HG03139 (cell line): ENCODE measurements at regions not wholly inside any gene's neighbourhood (a gene's known extent, or its start where the extent isn't known, plus 50 kb on each side); places are given as distances from the start of the nearest gene placed in this dataset.

Experiments
- ATAC-seq: cut with Tn5 transposase; IDR thresholded peaks from one replicate; pipeline ENCODE4 v1.9.1; 2021; ENCODE audit not compliant: unreplicated experiment

GRCh38 chr2:52765735-52766134 is 1001.9 kb upstream of the CHAC2 start:
- ATAC-seq = no peak

- no peak for ATAC-seq
Observed at GRCh38 chr2:52749764-52750163, 1017.8 kb upstream of the CHAC2 start.

GRCh38 chr2:52745144-52745543 is 1022.5 kb upstream of the CHAC2 start:
- ATAC-seq = no peak

DNA sequence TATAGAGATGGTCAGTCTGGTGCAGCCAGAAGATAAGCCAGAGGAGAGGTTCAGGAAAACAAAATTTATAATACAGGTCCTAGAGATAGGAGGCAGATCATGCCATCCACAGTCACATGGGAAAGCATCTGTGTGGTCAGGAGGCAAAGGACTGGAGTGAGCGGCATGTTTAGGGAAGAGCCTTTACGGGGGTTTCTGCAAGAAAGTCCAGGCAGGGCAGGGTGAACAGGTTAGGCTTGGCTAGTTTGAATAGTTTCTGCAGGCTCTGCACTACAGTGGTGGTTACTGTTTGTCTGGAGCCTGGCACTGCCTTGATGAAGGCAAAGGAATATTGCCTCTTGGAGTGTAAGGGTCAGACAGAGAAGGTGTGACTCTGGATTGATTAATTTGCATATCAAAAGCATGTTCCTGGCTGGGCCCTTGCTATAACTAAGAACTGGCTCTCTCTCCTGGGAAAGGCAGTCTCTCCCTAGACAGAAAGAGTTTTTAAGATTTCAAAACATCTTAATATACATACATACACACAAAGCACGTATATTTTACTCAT is 1034.7 kb upstream of the CHAC2 start:
- no peak for ATAC-seq

DNA sequence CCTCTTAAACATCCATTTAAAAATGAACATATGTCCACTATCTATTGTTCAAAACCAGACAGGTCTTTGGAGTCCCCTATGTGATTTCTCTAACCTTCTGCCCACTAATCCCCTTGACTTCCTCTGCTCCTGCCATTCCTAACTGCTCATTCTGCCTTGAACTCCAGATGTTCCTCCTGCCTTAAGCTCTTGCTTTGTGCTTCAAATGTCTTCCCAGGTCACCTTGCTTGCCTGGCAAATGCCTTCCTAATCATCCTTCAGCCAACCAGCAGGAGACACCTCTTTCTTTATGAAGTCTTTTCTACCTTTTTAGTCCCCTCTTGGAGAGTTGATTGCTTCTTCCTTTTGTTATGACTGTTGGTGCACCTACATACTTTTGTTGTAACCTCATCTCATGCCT is 1043.0 kb upstream of the CHAC2 start:
- no peak for ATAC-seq

- no peak for ATAC-seq
Observed at GRCh38 chr2:52717836-52718235, 1049.8 kb upstream of the CHAC2 start.

- no peak for ATAC-seq
Observed at GRCh38 chr2:52710810-52711618, 1056.6 kb upstream of the CHAC2 start.

- ATAC-seq = no peak
Observed at GRCh38 chr2:52704251-52704650, 1063.4 kb upstream of the CHAC2 start.

GRCh38 chr2:52703004-52703403 is 1064.6 kb upstream of the CHAC2 start:
- ATAC-seq = no peak

- no peak for ATAC-seq
Observed at GRCh38 chr2:52698408-52698807, 1069.2 kb upstream of the CHAC2 start.

GRCh38 chr2:52697690-52698089 is 1069.9 kb upstream of the CHAC2 start:
- ATAC-seq = no peak

GRCh38 chr2:52695731-52696130 is 1071.9 kb upstream of the CHAC2 start:
- ATAC-seq = no peak

DNA sequence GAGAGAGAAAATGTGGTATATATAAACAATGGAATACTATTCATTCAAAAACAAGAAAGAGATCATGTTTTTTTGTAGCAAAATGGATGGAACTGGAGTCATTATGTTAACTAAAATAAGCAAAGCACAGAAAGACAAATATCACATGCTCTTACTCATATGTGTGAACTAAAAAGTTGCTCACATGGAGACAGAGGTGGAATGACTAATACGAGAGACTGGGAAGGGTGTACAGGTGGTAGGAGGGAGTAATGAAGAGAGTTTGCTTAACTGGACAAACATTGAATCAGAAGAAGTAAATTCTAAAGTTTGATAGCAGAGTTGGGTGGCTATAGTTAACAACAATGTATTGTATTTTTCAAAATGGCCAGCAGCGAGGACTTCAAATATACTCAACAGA is 1080.7 kb upstream of the CHAC2 start:
- ATAC-seq = no peak

DNA sequence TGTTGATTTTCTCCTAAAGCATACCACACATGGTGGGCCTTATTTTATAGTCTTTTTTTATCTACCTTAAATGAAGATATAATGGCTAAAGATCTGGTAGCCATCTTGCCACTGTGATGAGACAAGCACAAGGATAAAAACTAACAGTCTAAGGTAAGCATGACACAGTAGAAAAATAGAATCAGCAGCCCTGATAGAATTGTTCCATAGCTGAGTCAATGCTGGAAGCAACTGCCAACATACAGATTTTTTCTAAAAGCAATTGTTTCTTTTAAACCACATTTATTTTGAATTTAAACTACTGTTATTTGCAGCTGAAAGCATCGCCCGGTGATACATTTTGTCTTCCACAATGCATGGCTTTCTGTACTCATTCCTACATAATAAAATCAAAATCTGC is 1091.5 kb upstream of the CHAC2 start:
- no peak for ATAC-seq

DNA sequence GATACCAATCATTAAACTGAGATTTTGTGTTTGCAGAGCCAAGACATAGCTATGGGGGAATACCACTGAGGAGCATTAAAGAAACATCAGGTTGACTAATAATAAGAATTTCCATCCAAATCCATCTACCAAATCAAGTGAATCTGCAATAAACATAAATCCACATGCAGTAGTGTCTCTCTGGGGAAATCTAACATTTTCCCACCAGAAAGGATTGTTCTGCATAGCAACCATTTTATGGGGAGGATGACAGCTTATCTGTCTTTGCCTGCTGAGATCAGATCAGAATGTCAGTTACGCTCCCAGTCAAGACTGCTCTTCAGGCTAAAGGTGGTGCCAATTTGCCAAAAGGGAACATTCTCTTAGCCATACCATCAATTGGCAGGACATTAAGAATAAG is 1098.9 kb upstream of the CHAC2 start:
- no peak for ATAC-seq

DNA sequence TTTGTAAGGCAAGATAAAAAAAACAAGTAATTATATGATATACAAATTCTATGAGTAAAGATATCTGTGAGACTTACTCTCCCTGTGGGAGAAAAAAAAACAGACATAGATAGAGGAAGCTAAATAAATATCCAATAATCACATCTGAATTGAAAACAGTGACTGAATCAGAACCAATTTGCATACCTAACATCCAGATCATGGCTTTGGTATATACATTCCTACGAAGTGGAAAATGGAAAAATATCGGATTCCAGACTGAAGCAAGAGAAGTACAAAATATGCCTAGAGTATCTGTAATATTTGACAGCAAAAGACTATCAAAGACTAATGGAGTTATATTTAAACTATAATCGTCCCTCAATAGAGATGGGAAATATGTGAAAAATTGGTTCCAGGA is 1108.1 kb upstream of the CHAC2 start:
- no peak for ATAC-seq

GRCh38 chr2:52658598-52658997 is 1109.0 kb upstream of the CHAC2 start:
- no peak for ATAC-seq

- no peak for ATAC-seq
Observed at GRCh38 chr2:52639692-52640091, 1127.9 kb upstream of the CHAC2 start.

DNA sequence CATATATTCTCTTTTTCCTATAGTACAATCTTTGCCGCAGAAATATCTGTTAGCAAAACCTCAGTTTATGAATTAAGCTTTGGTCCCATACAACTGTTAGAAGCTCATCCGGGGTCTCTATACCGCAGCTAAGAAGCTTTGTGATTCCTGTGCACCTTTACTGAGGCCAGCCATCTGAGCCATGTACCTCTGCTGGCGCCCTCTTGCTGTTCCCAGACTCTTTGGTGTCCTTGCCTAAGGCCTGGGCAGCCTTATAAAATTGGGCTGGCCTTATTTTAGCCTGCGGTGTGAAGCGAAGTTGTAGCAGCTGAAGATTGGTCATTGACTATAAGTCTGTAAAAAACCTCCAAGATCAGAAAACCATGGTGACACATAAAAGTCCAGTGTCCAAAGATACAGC is 1135.1 kb upstream of the CHAC2 start:
- no peak for ATAC-seq

DNA sequence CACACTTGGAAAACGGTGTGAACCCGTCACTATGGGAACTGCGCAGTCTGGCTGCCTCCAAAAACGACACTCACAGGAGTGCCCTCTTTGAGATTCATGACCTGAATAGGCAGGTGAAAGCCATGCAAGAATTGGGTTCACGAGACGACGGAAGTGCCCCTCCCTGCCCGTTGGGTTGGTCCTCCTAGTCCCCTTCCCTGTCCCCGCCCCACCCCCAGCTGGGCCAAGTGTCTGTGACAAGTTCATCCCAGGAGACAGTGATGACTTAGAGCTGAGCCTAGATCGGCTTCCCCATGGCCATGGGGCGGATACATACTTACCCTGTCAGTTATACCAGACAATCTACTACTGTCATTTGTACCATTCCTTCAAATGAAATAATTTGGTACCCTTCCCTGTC is 1137.7 kb upstream of the CHAC2 start:
- no peak for ATAC-seq

GRCh38 chr2:52629531-52629930 is 1138.1 kb upstream of the CHAC2 start:
- no peak for ATAC-seq

GRCh38 chr2:52622266-52622665 is 1145.3 kb upstream of the CHAC2 start:
- no peak for ATAC-seq

DNA sequence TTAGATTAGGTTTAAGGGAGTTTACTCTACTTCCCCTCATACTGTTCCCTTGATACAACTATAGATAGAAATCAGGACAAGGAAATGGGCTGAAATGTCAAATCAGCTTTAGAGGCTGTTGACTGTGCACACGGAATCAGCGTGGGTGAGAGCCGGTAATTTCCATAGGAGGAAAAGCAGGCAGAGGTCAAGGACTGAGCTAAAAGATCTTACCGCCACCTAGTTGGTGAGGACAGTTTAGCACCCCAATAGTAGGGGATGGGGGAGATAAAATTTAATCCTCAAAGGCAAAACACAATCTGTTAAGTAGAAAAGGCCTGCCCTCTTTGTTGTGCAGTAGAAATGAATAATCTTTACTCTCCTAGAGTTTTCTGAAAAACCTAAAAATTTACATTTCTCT is 1154.5 kb upstream of the CHAC2 start:
- no peak for ATAC-seq
